T47D (cell line): ENCODE measurements at regions not wholly inside any gene's neighbourhood (a gene's known extent, or its start where the extent isn't known, plus 50 kb on each side); places are given as distances from the start of the nearest gene placed in this dataset.
A peak's percentile ranks its signal among the peaks of the same experiment; 100 is the strongest.

Source experiments
- DNase-seq, 2 experiments: peaks; one replicate each; pipeline versions ENCODE4 v3.0.0 to v3.0.0-alpha.2; 2011 to 2012; ENCODE audit warnings: low read depth in 1 of 2, low spot score in 1 of 2
- JUND ChIP-seq: IDR thresholded peaks from 2 replicates; pipeline ENCODE4 v1.6.1; 2012; ENCODE audit warnings: low read depth
- in situ Hi-C: cut with HindIII; loops from 2 replicates; pipeline ENCODE4 v1.10.0; 2016; ENCODE audit warnings: low sequenced_read_pairs, low pct_unique_long_range_greater_than_20kb

- DNase-seq, result no peak
- in situ Hi-C loops, result no loop called here
- no peak for TF ChIP-seq JUND
Observed at GRCh38 chr4:41408859-41409593, 128.9 kb upstream of the LIMCH1 start.

GRCh38 chr4:41409594-41409895 is 128.4 kb upstream of the LIMCH1 start:
- in situ Hi-C loops, result no loop called here
- no peak for DNase-seq
- no peak for TF ChIP-seq JUND

- no peak for TF ChIP-seq JUND
- in situ Hi-C loops, result no loop called here
- DNase-seq, result no peak
Observed at GRCh38 chr4:41410049-41410448, 127.9 kb upstream of the LIMCH1 start.

- no peak for TF ChIP-seq JUND
- in situ Hi-C loops, result no loop called here
- DNase-seq, result no peak
Observed at GRCh38 chr4:41413670-41414411, 124.1 kb upstream of the LIMCH1 start.

- DNase-seq, result no peak
- in situ Hi-C loops, result no loop called here
- TF ChIP-seq JUND, result no peak
Observed at GRCh38 chr4:41414412-41414779, 123.6 kb upstream of the LIMCH1 start.

GRCh38 chr4:41418444-41418843 is 119.5 kb upstream of the LIMCH1 start:
- DNase-seq, result peak in 1 of 2 experiments; percentile 73
- no peak for TF ChIP-seq JUND
- in situ Hi-C loops, result no loop called here

- DNase-seq, result no peak
- TF ChIP-seq JUND, result no peak
- in situ Hi-C loops, result no loop called here
Observed at GRCh38 chr4:41420541-41420940, 117.4 kb upstream of the LIMCH1 start.

GRCh38 chr4:41423117-41423516 is 114.8 kb upstream of the LIMCH1 start:
- in situ Hi-C loops, result no loop called here
- no peak for DNase-seq
- TF ChIP-seq JUND, result no peak

GRCh38 chr4:41424522-41424921 is 113.4 kb upstream of the LIMCH1 start:
- in situ Hi-C loops, result no loop called here
- TF ChIP-seq JUND, result no peak
- DNase-seq, result no peak

- DNase-seq, result no peak
- in situ Hi-C loops, result no loop called here
Observed at GRCh38 chr4:41425650-41426049, 112.3 kb upstream of the LIMCH1 start.

GRCh38 chr4:41426539-41426938 is 111.4 kb upstream of the LIMCH1 start:
- in situ Hi-C loops, result no loop called here
- TF ChIP-seq JUND, result no peak
- DNase-seq, result no peak

More at GRCh38 chr4:41425650-41426049, 112.3 kb upstream of the LIMCH1 start:
- no peak for TF ChIP-seq JUND

- in situ Hi-C loops, result no loop called here
- no peak for TF ChIP-seq JUND
- DNase-seq, result no peak
Observed at GRCh38 chr4:41427306-41427882, 110.6 kb upstream of the LIMCH1 start.

- TF ChIP-seq JUND, result no peak
- in situ Hi-C loops, result no loop called here
- no peak for DNase-seq
Observed at GRCh38 chr4:41427931-41428600, 109.9 kb upstream of the LIMCH1 start.
